H1 (cell line): ENCODE measurements at regions not wholly inside any gene's neighbourhood (a gene's known extent, or its start where the extent isn't known, plus 50 kb on each side); places are given as distances from the start of the nearest gene placed in this dataset.

Source experiments
- CTCF ChIA-PET: fragments of 300-600 bp; sonication (Branson Sonifier 250); formaldehyde crosslinking; loops from one replicate; lab custom pipeline; 2021; ENCODE audit not compliant: partially characterized antibody; lab: Charles Lee
- POLR2A ChIA-PET: fragments of 300-600 bp; sonication (Branson Sonifier 250); formaldehyde crosslinking; loops from one replicate; lab custom pipeline; 2021; ENCODE audit warnings: inconsistent platforms; ENCODE audit not compliant: partially characterized antibody; lab: Charles Lee
- DNase-seq, 2 experiments: peaks; one replicate each; pipeline versions ENCODE4 v3.0.0 to v3.0.0-alpha.2; 2010 to 2022; ENCODE audit warnings: low spot score in 2 of 2, low read depth in 1 of 2, mixed read lengths in 1 of 2
- FAIRE-seq: peaks from 2 replicates; lab custom pipeline; 2011; peaks lifted over from hg19 to GRCh38; lab: Jason Lieb, UNC
- H2AFZ ChIP-seq: 2 replicates; pipeline ENCODE4 v1.8.1; 2012; ENCODE audit warnings: low read length, inconsistent platforms
- H2AK5ac ChIP-seq: 2 replicates; pipeline ENCODE4 v1.6.1; 2013; ENCODE audit warnings: low read depth, low read length
- H2BK120ac ChIP-seq: replicated peaks from 2 replicates; pipeline ENCODE3; 2013; ENCODE audit warnings: low read depth, low read length, inconsistent platforms
- H2BK12ac ChIP-seq: 2 replicates; pipeline ENCODE4 v1.6.1; 2013; ENCODE audit warnings: low read depth, low read length
- H2BK15ac ChIP-seq: 2 replicates; pipeline ENCODE4 v1.6.1; 2013; ENCODE audit warnings: low read length
- H2BK20ac ChIP-seq: 2 replicates; pipeline ENCODE4 v1.6.1; 2013; ENCODE audit warnings: low read length
- H2BK5ac ChIP-seq: 2 replicates; pipeline ENCODE4 v1.6.1; 2013; ENCODE audit warnings: low read depth, low read length
- H3K14ac ChIP-seq: 2 replicates; pipeline ENCODE4 v1.6.1; 2013; ENCODE audit warnings: inconsistent platforms; ENCODE audit not compliant: insufficient read length
- H3K18ac ChIP-seq: 2 replicates; pipeline ENCODE4 v1.6.1; 2013; ENCODE audit warnings: low read length; ENCODE audit errors: extremely low read depth
- H3K23ac ChIP-seq: 2 replicates; pipeline ENCODE4 v1.6.1; 2013; ENCODE audit warnings: inconsistent platforms; ENCODE audit not compliant: insufficient read length
- H3K23me2 ChIP-seq: 2 replicates; pipeline ENCODE4 v1.6.1; 2013; ENCODE audit warnings: low read depth, low read length
- H3K27ac ChIP-seq: 2 replicates; pipeline ENCODE4 v1.6.1; 2011; ENCODE audit warnings: low read depth, low read length, inconsistent platforms
- H3K27me3 ChIP-seq, 4 experiments: replicated peaks in 1 of 4; 1 replicate in 1 of 4; 2 replicates in 3 of 4; pipeline versions ENCODE4 v1.6.1 to v1.8.1; 2011 to 2013; ENCODE audit warnings: low read length in 3 of 4, mild to moderate bottlenecking in 3 of 4, inconsistent platforms in 2 of 4, mixed read lengths in 2 of 4, moderate library complexity in 1 of 4; ENCODE audit not compliant: control insufficient read depth in 3 of 4, insufficient read depth in 3 of 4; ENCODE audit errors: extremely low read depth in 1 of 4
- H3K36me3 ChIP-seq, 4 experiments: 2 replicates each; pipeline versions ENCODE4 v1.6.1 to v1.8.1; 2011 to 2013; ENCODE audit warnings: mild to moderate bottlenecking in 4 of 4, low read length in 3 of 4, moderate library complexity in 2 of 4, control low read depth in 1 of 4, inconsistent platforms in 1 of 4; ENCODE audit not compliant: insufficient read depth in 4 of 4, control insufficient read depth in 2 of 4
- H3K4ac ChIP-seq: replicated peaks from 2 replicates; pipeline ENCODE3; 2013; ENCODE audit warnings: low read length, low read depth, mixed read lengths, inconsistent platforms; ENCODE audit not compliant: insufficient read length
- H3K4me1 ChIP-seq, 4 experiments: replicated peaks in 1 of 4; 1 replicate in 1 of 4; 2 replicates in 3 of 4; pipeline versions ENCODE4 v1.6.1 to v1.8.1; 2011 to 2013; ENCODE audit warnings: low read length in 3 of 4, inconsistent platforms in 2 of 4, mixed read lengths in 1 of 4; ENCODE audit not compliant: insufficient read depth in 4 of 4, control insufficient read depth in 3 of 4
- H3K4me2 ChIP-seq, 2 experiments: 2 replicates each; pipeline versions ENCODE4 v1.6.1 to v1.8.1; 2011 to 2013; ENCODE audit warnings: low read depth in 2 of 2, low read length in 2 of 2, control low read depth in 1 of 2, inconsistent platforms in 1 of 2, mild to moderate bottlenecking in 1 of 2; ENCODE audit not compliant: insufficient read depth in 1 of 2
- H3K4me3 ChIP-seq, 4 experiments: fragments of 200-600, 300-600 bp in 1 of 4; sonication (generic), shearing (Covaris generic), sonication (Bioruptor Twin) in 1 of 4; 2 replicates each; pipeline versions ENCODE4 v1.5.1 to v1.8.1; 2011 to 2016; ENCODE audit warnings: low read length in 4 of 4, low read depth in 3 of 4, control low read depth in 2 of 4, inconsistent platforms in 2 of 4, mild to moderate bottlenecking in 2 of 4, mixed read lengths in 1 of 4, moderate library complexity in 1 of 4; ENCODE audit not compliant: insufficient read depth in 2 of 4; ENCODE audit errors: extremely low read depth in 1 of 4
- H3K56ac ChIP-seq: replicated peaks from 2 replicates; pipeline ENCODE3; 2013; ENCODE audit warnings: low read depth, mild to moderate bottlenecking, mixed read lengths, low read length, inconsistent platforms; ENCODE audit not compliant: insufficient read length
- H3K79me1 ChIP-seq: 2 replicates; pipeline ENCODE4 v1.6.1; 2013; ENCODE audit warnings: low read depth, low read length, control low read depth
- H3K79me2 ChIP-seq, 2 experiments: 2 replicates each; pipeline versions ENCODE4 v1.6.1 to v1.8.1; 2012 to 2013; ENCODE audit warnings: low read length in 2 of 2, mild to moderate bottlenecking in 2 of 2, inconsistent platforms in 1 of 2; ENCODE audit not compliant: insufficient read depth in 2 of 2, control insufficient read depth in 1 of 2
- H3K9ac ChIP-seq, 4 experiments: replicated peaks in 1 of 4; 1 replicate in 1 of 4; 2 replicates in 3 of 4; pipeline versions ENCODE4 v1.6.1 to v1.8.1; 2011 to 2013; ENCODE audit warnings: low read depth in 3 of 4, low read length in 3 of 4, control low read depth in 2 of 4, mild to moderate bottlenecking in 2 of 4, moderate library complexity in 2 of 4, inconsistent platforms in 1 of 4; ENCODE audit errors: extremely low read depth in 1 of 4
- H3K9me3 ChIP-seq, 2 experiments: 2 replicates each; pipeline versions ENCODE4 v1.6.1 to v1.8.1; 2012 to 2013; ENCODE audit warnings: mild to moderate bottlenecking in 2 of 2, moderate library complexity in 2 of 2, control low read depth in 1 of 2, inconsistent platforms in 1 of 2, low read depth in 1 of 2, low read length in 1 of 2, mixed read lengths in 1 of 2; ENCODE audit not compliant: insufficient read depth in 2 of 2
- H4K20me1 ChIP-seq, 2 experiments: replicated peaks in 1 of 2; 2 replicates each; pipeline versions ENCODE3 to v1.8.1; 2011 to 2013; ENCODE audit warnings: inconsistent platforms in 2 of 2, low read length in 2 of 2, mild to moderate bottlenecking in 1 of 2; ENCODE audit not compliant: insufficient read depth in 2 of 2, control insufficient read depth in 1 of 2
- H4K5ac ChIP-seq: 2 replicates; pipeline ENCODE4 v1.6.1; 2013; ENCODE audit warnings: low read length, low read depth, mixed read lengths, inconsistent platforms; ENCODE audit not compliant: insufficient read length
- H4K8ac ChIP-seq: 2 replicates; pipeline ENCODE4 v1.8.0; 2013; ENCODE audit warnings: mild to moderate bottlenecking, moderate library complexity, low read length, inconsistent platforms; ENCODE audit not compliant: insufficient read depth; ENCODE audit errors: extremely low read depth
- H4K91ac ChIP-seq: replicated peaks from 2 replicates; pipeline ENCODE3; 2013; ENCODE audit warnings: low read length, mixed read lengths, inconsistent platforms; ENCODE audit not compliant: insufficient read length
- BRCA1 ChIP-seq: IDR thresholded peaks from 2 replicates; pipeline ENCODE4 v1.6.1; 2012; ENCODE audit warnings: low read depth, low read length, improper control_type of control experiment
- E2F6 ChIP-seq: IDR thresholded peaks from 2 replicates; pipeline ENCODE4 v1.6.1; 2012; ENCODE audit warnings: inconsistent platforms
- EGR1 ChIP-seq: IDR thresholded peaks from 2 replicates; pipeline ENCODE4 v1.6.1; 2011; ENCODE audit warnings: low read depth, low read length, borderline replicate concordance
- GABPA ChIP-seq: IDR thresholded peaks from 2 replicates; pipeline ENCODE4 v1.6.1; 2011; ENCODE audit warnings: mild to moderate bottlenecking, low read length, moderate library complexity, borderline replicate concordance; ENCODE audit not compliant: insufficient read depth
- KDM1A ChIP-seq: fragments of 200-600, 300-600 bp; sonication (generic); IDR thresholded peaks from 2 replicates; pipeline ENCODE4 v1.7.1; 2016; ENCODE audit warnings: mild to moderate bottlenecking, low read length, borderline replicate concordance
- RFX5 ChIP-seq: IDR thresholded peaks from 2 replicates; pipeline ENCODE4 v1.6.1; 2011; ENCODE audit warnings: low read depth, low read length, improper control_type of control experiment, borderline replicate concordance
- SIX5 ChIP-seq: IDR thresholded peaks from 2 replicates; pipeline ENCODE4 v1.6.1; 2011; ENCODE audit warnings: mild to moderate bottlenecking, low read depth, low read length
- TAF1 ChIP-seq: IDR thresholded peaks from 2 replicates; pipeline ENCODE4 v1.6.1; 2011; ENCODE audit warnings: mild to moderate bottlenecking, low read depth, low read length
- TCF12 ChIP-seq: IDR thresholded peaks from 2 replicates; pipeline ENCODE4 v1.6.1; 2011; ENCODE audit warnings: low read depth, mild to moderate bottlenecking, low read length
- WGBS, 2 experiments: shearing (Covaris generic) in 1 of 2; methylation state at CpG; one replicate each; pipeline versions ENCODE4 v1.1.6 to v1.1.7; 2013 to 2015; ENCODE audit warnings: low lambda C conversion rate in 2 of 2, mixed read lengths in 2 of 2, inconsistent platforms in 1 of 2, low coverage in 1 of 2, missing lambda C conversion rate in 1 of 2; ENCODE audit not compliant: insufficient replicate concordance in 2 of 2, insufficient coverage in 1 of 2, insufficient read length in 1 of 2; ENCODE audit errors: extremely low coverage in 1 of 2, missing lambda C conversion rate in 1 of 2; 5-methylcytosine and 5-hydroxymethylcytosine counted together

GRCh38 chr5:54621709-54622108 lies 104.2 kb downstream of the SNX18 start:
- H2BK20ac ChIP-seq, result no peak overlapping the region
- H3K36me3 ChIP-seq, result no peaks in the 10 kb centered on the region
- H3K27me3 ChIP-seq, result no peaks in the 10 kb centered on the region
- no peak overlapping the region for H2BK15ac ChIP-seq
- no peak overlapping the region for H3K23ac ChIP-seq
- POLR2A ChIA-PET, result no interaction called here
- no peak overlapping the region for H3K4ac ChIP-seq
- H2BK12ac ChIP-seq, result no peak overlapping the region
- H3K9ac ChIP-seq, result no peak overlapping the region
- H4K91ac ChIP-seq, result no peak overlapping the region
- no peak overlapping the region for H4K5ac ChIP-seq
- no peak overlapping the region for H3K27ac ChIP-seq
- no peak overlapping the region for H2AK5ac ChIP-seq
- H3K4me2 ChIP-seq, result no peak overlapping the region
- no peak overlapping the region for H3K18ac ChIP-seq
- H3K4me3 ChIP-seq, result no peak overlapping the region
- H3K56ac ChIP-seq, result no peak overlapping the region
- WGBS, 2 experiments, result 90% methylated on average over 5 of the region's 5 CpGs; no CpG with 5 or more reads in 1 of the 2 experiments
- CTCF ChIA-PET, result interaction anchor here (1.6 kb wide), 1 partner anchor 223 kb away, joined by 4 read pairs; no protein-coding TSS in a partner anchor
- no peak overlapping the region for H4K8ac ChIP-seq
- no peak overlapping the region for H2BK5ac ChIP-seq
- H2AFZ ChIP-seq, result no peak overlapping the region
- H3K23me2 ChIP-seq, result no peaks in the 10 kb centered on the region
- no peak for TF ChIP-seq BRCA1
- no peak for TF ChIP-seq RFX5
- no peak for TF ChIP-seq E2F6
- TF ChIP-seq EGR1, result no peak
- TF ChIP-seq GABPA, result no peak
- TF ChIP-seq SIX5, result no peak
- TF ChIP-seq TCF12, result no peak
- no peak for TF ChIP-seq TAF1
- TF ChIP-seq KDM1A, result no peak
- no peaks in the 10 kb centered on the region for H4K20me1 ChIP-seq
- H3K79me1 ChIP-seq, result no peaks in the 10 kb centered on the region
- H3K4me1 ChIP-seq, result no peaks in the 10 kb centered on the region
- FAIRE-seq (no peak), DNase-seq (no peak)
- no peak overlapping the region for H2BK120ac ChIP-seq
- no peaks in the 10 kb centered on the region for H3K79me2 ChIP-seq
- H3K9me3 ChIP-seq, result no peaks in the 10 kb centered on the region
- H3K14ac ChIP-seq, result no peak overlapping the region
